OCI-LY1 (cell line): ENCODE measurements at regions not wholly inside any gene's neighbourhood (a gene's known extent, or its start where the extent isn't known, plus 50 kb on each side); places are given as distances from the start of the nearest gene placed in this dataset.

ENCODE experiments used
- EZH2 ChIP-seq: fragments of 200-600 bp; sonication (generic), shearing (Covaris generic); IDR thresholded peaks from 2 replicates; pipeline ENCODE4 v1.8.0; 2017; ENCODE audit warnings: borderline replicate concordance, mixed run types, mild to moderate bottlenecking, antibody characterized with exemption, low read length, moderate library complexity, mixed read lengths
- TF ChIP-seq, protein P1 (sequence below): fragments of 200-600 bp; sonication (generic), shearing (Covaris generic); IDR thresholded peaks from 2 replicates; pipeline ENCODE4 v1.5.1; 2017; ENCODE audit warnings: mild to moderate bottlenecking, antibody characterized with exemption, low read length, moderate library complexity, mixed read lengths

DNA sequence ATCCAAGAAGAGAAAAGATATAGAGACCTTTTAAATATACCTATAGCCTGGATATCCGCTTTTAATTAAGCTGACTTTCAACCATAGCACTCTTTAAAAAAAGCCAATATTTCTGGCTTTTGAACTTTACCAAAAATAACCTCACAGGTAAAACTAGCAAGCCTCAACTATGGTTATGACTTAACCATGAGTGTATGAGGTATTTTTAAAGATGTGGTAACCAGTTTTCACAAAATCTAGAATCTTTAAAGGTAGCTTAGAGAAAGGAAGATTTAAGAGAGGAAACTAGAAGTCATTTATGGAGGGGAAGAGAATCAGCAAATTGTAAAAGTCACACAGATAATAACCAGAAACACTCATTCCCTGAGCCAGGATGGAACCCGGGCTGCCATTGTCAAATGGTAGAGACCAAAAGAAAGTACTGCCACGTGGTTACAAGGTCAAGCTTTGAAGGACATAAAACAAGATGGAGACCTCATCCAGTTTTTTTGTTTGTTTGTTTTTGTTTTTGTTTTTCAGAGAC lies 288.4 kb upstream of the RGS18 start:
- TF ChIP-seq, protein P1, sequence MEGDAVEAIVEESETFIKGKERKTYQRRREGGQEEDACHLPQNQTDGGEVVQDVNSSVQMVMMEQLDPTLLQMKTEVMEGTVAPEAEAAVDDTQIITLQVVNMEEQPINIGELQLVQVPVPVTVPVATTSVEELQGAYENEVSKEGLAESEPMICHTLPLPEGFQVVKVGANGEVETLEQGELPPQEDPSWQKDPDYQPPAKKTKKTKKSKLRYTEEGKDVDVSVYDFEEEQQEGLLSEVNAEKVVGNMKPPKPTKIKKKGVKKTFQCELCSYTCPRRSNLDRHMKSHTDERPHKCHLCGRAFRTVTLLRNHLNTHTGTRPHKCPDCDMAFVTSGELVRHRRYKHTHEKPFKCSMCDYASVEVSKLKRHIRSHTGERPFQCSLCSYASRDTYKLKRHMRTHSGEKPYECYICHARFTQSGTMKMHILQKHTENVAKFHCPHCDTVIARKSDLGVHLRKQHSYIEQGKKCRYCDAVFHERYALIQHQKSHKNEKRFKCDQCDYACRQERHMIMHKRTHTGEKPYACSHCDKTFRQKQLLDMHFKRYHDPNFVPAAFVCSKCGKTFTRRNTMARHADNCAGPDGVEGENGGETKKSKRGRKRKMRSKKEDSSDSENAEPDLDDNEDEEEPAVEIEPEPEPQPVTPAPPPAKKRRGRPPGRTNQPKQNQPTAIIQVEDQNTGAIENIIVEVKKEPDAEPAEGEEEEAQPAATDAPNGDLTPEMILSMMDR: no peak
- no peak for TF ChIP-seq EZH2
